HK-2 (cell line): ENCODE measurements at regions not wholly inside any gene's neighbourhood (a gene's known extent, or its start where the extent isn't known, plus 50 kb on each side); places are given as distances from the start of the nearest gene placed in this dataset.

Experiments used
- DNase-seq: peaks from one replicate; pipeline ENCODE4 v3.0.0-alpha.2; 2018; ENCODE audit not compliant: unreplicated experiment

GRCh38 chr6:10305790-10306415 is 109.0 kb downstream of the TFAP2A start:
- DNase-seq: no peak

DNA sequence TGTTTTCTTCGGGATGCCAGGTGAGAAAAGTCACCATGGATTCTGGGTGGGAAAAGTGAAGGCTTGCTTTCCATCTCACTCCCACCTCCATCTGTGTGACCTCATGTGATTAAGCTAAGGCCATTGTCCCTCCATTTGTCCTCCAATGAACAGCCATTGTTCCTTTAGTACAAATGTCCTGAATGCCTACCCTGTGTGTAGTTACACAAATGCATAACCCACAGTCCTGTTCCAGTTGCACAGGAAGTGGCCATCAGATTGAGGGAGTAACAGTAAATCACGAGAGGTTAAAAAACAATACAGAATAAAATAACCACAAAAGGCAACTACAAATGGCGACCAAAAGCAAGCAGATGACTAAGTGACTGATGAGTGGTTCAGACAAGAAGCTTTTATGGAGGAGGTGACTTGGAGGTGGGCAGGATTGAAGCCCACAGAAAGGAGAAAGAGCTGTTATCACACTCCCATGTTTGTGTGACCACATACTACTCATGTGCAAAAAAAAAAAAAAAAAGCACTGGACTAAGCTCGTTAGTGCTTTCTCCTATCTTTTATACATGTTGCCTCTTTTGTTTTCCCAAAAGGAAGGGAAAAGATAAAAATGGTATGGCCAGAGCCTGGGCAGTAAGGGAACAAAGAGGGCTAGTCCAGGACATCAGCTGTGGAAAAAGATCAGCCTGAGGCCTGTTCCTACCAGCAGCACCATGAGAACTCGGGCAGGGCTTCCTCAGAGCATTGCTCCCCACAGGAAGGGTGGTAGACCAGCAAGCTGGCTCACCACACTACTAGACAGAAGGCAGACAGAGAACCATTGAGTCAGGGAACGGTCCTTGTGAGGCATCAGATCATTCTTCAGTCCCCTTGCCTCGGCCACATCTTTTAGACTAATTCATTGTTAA is 111.0 kb downstream of the TFAP2A start:
- no peak for DNase-seq

DNA sequence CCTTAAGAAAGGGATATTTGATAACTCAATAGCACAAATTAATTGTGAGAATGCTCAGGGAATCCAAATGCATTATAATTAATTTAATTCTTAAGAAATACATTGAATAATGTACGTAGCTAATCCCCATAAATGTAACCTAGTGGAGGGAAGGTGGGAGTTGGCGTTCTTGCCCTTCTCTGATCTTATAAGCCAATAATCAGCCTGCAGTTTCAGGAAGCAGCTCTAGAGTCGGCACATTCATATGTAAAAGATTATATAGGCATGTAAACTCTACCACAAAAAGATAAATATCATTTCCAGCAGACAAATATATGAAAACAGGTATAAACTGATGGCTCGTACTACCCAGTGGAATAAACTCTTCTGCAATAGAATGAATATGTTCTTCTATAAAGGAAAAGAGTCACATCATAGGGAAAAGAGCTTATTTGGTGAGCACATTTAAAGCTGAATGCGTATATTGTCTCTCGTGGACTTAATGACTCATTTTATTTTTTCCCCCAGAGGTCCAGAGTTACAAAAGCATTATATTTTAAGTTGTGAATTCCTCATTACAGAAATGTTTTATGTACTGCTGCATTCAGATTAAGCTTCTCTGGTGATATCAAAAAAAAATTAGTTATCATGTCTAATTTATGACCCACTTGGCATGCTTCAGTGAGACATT is 112.2 kb downstream of the TFAP2A start:
- no peak for DNase-seq

DNA sequence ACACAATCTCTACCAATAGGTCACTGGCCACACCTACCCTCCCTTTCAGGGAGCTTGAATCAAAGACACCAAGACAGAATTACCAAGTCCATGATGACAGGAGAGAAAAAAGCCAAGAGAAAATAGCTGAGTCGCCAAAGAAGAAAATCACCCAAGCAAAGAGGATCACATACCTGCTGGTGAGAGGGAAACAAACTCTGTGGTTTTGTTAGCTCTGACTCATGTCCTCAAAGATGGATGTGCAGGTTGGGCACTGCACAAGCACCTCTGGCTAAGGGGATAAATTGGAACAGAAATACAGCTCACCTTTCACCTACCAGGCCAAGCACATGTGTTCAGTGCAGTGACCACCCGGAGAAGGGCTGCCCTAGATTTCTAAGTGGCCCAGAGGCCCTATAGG is 114.8 kb downstream of the TFAP2A start:
- DNase-seq: peak; percentile 39

GRCh38 chr6:10297832-10298231 is 117.0 kb downstream of the TFAP2A start:
- no peak for DNase-seq

GRCh38 chr6:10278746-10279145 is 136.1 kb downstream of the TFAP2A start:
- DNase-seq: no peak

DNA sequence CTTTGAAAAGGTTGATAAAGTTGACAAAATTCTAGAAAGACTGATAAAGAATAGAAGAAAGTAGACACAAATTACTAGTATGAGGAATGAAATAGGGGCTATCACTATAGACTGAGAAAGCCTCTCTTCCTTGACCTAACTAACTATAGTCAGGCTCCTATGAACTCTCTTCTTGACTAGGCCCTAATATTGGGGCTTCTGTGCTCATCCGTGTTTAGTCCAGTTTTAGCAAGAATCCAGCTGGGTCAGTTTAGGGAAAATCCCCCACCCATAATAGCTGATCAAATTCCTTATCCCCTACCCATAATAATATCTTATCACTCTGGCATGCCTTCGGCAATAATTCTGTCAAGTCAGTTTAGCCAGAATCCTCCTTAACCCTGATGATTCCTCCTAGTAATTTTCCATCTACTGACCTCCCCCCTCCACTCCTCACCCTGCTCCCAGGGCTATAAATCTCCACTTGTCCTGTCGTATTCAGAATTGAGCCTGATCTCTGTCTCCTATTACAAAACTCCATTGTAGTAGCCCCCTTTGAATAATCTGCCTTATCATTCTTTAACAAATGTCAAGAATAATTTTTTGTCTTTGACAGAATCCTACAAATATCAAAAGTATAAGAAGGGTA is 138.1 kb downstream of the TFAP2A start:
- DNase-seq: no peak

DNA sequence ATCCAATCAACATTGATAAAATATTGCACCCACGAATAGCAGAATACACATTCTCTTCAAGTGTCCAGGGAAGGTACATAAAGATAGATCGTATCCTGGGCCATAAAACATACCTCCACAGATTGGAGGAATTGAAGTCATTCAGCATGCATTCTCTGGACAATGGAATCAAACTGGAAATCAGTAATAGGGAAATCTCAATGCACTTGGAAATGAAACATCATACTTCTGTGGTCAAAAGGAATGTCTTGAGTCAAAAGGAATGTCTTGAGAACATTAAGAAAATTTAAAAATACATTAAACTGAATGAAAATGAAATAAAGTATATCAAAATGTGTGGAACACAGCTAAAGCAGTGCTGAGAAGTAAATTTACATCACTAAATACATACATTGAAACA is 138.8 kb downstream of the TFAP2A start:
- DNase-seq: no peak

DNA sequence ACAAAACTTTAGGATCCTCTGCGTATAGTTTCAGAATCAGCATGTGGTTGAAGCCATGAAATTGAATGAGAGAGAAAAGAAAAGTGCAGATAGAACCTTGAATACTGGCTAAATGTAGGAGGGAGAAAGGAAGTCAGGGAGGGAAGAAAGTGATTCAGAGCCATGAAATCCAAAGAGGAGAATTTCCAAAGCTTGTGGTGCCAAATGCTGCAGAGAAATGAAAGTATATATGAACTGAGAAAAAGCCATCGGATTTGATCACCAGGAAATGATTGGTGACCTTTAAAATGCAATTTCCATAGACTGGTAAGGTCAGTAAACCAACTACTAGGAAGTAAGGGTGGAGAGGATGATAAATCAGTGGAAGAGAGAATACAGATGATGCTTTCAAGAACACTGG is 142.3 kb downstream of the TFAP2A start:
- DNase-seq: no peak

DNA sequence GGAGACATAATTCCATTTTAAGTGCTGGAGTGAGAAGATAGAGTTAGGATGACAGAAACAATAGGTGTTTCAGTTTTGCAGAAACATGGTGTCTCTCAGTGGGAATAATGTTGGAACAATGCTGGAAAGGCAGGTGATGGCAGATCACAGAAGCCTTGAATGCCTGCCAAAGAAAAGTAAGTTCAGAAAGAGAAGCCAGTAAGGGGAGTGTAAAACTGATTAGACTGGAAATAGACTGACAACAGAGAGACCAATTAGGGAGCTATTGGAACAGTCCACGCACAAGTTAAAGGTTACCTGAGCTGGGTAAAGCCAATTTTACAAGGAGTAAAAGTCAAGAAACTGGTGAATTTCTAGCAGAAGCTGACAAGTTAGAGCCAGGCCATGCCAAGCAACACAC is 142.9 kb downstream of the TFAP2A start:
- no peak for DNase-seq

DNA sequence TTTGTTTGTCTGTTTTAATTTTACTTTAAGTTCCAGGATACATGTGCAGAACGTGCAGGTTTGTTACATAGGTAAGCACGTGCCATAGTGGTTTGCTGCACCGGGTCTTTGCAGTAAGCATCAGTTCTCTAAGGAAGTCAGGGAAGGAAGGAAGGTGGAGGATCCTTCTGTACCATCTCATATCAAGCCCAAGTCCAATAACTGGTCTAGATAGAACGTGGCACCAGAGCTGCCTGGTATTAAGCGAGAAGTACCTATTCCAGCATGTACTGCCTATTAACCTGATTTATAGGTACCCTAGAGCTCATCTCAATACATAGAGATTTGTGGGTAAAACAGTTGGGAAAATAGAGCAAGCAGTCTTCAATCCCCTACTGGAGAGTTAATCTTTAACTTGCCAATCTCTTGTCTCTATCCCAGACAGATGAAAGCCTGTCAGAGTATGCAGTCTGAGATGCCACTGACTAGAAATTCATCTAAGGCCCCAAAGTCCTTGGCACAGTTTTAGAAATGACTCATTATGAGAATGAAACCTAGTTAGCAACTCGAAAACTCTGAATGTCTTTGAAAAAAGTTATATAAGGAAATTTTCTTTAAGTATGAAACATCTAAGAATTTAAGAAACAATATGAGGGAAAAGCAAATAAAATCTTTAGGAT is 144.9 kb downstream of the TFAP2A start:
- DNase-seq: peak; percentile 5

DNA sequence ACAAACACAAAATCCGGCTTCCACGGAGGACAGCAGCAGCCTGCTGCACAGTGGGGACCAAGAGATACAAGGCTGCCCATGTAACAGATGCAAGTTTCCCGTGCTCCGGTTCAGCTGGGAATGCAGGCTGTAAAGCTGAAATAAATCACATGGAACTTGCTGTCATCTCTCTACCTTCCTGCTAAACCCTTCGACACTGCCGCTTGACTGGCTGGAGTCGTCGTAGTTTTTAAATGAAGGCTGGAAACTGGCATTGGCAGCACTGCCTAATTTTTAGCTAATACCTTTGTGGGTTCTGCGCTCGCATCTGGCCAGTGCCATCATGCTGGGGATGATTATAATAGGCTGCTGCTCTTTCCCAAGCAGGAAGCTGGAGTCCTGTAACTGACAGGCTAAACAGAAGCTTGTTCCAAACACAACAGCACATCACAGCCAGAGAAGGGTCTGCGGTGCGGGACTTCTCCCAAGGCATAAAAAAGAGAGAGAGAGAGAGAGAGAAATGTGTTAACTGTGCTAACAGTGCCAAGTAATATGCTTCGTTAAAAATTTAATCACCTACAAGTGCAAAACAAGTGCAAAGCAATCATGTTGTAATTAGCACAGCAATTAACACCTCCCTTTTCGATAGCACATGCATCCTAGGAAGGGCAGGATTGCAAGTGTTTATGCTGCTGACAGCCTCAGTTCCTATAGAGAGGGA is 146.1 kb downstream of the TFAP2A start:
- DNase-seq: no peak

DNA sequence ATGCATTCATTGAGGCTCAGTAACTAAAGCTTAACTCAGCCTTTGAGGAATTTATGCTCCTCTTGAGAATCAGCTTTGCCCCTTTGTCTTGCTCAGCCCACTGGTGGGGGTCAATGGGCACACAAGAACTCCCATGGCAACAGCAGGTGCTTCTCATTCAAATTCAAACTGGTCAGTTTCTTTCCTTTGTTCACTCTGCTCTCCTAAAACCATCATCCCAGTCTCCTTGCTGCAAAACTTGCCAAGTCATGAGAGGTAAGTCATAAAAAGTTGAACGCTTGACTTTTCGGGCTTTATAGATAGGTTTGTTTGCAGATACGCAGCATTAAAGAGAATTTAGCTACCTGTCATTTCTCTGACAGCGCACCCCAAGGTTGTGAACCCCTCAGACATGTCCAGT is 146.8 kb downstream of the TFAP2A start:
- DNase-seq: no peak

DNA sequence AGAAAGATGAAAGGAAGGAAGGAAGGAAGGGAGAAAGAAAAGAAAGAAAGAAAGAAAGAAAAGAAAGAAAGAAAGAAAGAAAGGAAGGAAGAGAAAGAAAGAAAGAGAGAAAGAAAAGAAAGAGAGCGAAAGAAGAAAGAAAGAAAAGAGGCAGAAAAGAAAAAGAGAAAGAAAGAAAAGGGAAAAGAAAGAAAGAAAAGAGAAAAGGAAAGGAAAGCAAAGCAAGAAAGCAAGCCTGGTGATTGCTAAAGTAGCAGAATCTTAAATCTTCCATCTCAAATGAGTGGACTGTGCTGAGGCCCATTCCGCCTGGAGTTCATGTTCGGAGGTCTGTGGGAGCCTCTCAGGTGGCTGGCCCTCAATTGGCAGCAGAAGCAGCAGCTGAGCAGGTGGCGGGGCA is 148.4 kb downstream of the TFAP2A start:
- no peak for DNase-seq

DNA sequence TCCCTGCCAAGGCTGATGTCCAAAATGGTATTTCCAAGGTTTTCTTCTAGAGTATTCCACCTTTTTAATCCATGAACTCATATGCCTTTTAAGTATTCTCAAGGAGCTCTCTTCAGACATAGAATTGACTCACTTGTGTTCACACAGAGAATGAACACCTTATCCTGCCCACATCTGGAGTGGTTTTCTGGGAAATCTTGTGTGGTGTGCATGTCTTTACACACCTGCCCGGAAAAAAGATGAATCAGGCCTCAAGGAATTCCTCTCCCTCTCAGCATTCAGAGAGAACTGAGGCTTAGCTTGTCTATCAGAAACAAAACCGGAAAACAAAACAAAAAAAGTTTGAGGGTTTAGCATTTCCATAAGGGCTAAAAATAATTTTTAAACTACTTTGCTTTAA is 148.8 kb downstream of the TFAP2A start:
- DNase-seq: no peak

GRCh38 chr6:10262505-10262904 is 152.4 kb downstream of the TFAP2A start:
- no peak for DNase-seq

DNA sequence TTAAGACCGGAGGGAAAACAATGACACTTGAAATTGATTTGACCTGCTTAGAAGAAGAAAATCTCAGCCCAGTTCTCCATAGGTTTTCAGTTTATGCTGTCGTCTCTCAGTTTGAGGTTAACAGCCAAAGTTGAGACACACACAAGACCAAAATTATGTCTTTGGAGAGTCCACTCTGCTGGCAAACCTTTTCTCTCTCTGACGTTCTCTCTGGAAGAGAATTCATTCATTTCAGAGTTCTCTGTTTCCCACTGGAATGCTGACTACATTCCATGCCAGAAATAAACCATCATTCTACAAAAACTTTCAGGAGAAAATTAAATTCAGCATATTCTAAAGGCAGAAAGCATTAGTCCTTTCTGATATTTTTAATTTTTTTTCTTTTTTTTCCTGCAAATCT is 155.2 kb downstream of the TFAP2A start:
- no peak for DNase-seq

GRCh38 chr6:10258341-10258740 is 156.5 kb downstream of the TFAP2A start:
- no peak for DNase-seq

DNA sequence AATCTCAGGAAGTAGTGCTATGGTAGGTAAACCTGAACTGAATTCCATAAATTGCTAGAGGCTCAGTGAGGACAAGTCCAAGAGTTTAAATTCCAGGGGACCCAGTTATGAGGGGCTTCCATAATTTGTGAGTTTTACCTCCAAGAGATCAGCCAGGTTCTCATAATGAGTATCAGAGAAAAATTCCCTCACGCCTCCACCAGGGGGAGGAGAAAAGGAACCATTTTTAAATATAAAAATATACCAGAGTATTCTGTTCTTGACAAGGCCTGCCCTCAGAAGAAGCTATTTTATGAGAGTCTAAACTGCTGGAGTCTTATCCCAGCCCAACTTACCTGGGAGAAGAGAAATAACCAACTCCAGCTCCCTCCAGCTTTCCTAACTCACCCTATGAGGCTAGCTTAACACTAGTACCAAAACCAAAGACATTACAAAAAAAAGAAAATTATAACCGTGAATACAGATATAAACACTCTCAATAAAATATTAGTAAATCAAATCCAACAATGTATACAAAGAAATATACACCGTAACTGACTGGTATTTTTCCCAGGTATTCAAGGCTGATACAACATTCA is 158.7 kb downstream of the TFAP2A start:
- DNase-seq: no peak

- no peak for DNase-seq
These were observed 164.1 kb downstream of the TFAP2A start for GRCh38 chr6:10250655-10251220.
